Hematopoietic multipotent progenitor cell treated with erythropoietin and hydrocortisone succinate and interleukin-3 and kit ligand, for 6 days (in vitro differentiated cells): ENCODE measurements at regions not wholly inside any gene's neighbourhood (a gene's known extent, or its start where the extent isn't known, plus 50 kb on each side); places are given as distances from the start of the nearest gene placed in this dataset.
"Not testable (repeated sequence)": the region's sequence is repeated elsewhere in the genome, so short reads cannot be mapped to it uniquely, and the experiment has no call there.

Source experiments
- DNase-seq: peaks from one replicate; pipeline ENCODE4 v3.0.0-alpha.2; 2015

- DNase-seq = no peak
These were observed 173.1 kb upstream of the MALRD1 start for GRCh38 chr10:18875477-18875876.

GRCh38 chr10:18879284-18879683, 169.3 kb upstream of the MALRD1 start:
- DNase-seq = no peak

GRCh38 chr10:18880530-18880929, 168.1 kb upstream of the MALRD1 start:
- no peak for DNase-seq

- DNase-seq = no peak
These were observed 162.5 kb upstream of the MALRD1 start for GRCh38 chr10:18886102-18886501.

GRCh38 chr10:18906636-18907035, 142.0 kb upstream of the MALRD1 start:
- no peak for DNase-seq

- DNase-seq = not testable (repeated sequence)
These were observed 131.2 kb upstream of the MALRD1 start for GRCh38 chr10:18917431-18917830.

GRCh38 chr10:18918532-18918931, 130.1 kb upstream of the MALRD1 start:
- DNase-seq = no peak

GRCh38 chr10:18949391-18949790, 99.2 kb upstream of the MALRD1 start:
- DNase-seq = no peak

- not testable (repeated sequence) for DNase-seq
These were observed 97.4 kb upstream of the MALRD1 start for GRCh38 chr10:18951072-18951823.

GRCh38 chr10:18955061-18955460, 93.5 kb upstream of the MALRD1 start:
- no peak for DNase-seq

GRCh38 chr10:18959369-18959768, 89.2 kb upstream of the MALRD1 start:
- DNase-seq = no peak

- no peak for DNase-seq
These were observed 88.0 kb upstream of the MALRD1 start for GRCh38 chr10:18960466-18961079.

- no peak for DNase-seq
These were observed 80.4 kb upstream of the MALRD1 start for GRCh38 chr10:18968159-18968558.

- DNase-seq = no peak
These were observed 71.8 kb upstream of the MALRD1 start for GRCh38 chr10:18976696-18977251.

GRCh38 chr10:18980089-18980629, 68.4 kb upstream of the MALRD1 start:
- DNase-seq = no peak

GRCh38 chr10:18984531-18984930, 64.1 kb upstream of the MALRD1 start:
- DNase-seq = no peak

GRCh38 chr10:18988338-18988737, 60.3 kb upstream of the MALRD1 start:
- DNase-seq = no peak
